IPS-15b (cell line): ENCODE measurements at regions not wholly inside any gene's neighbourhood (a gene's known extent, or its start where the extent isn't known, plus 50 kb on each side); places are given as distances from the start of the nearest gene placed in this dataset.
"Not testable (repeated sequence)": the region's sequence is repeated elsewhere in the genome, so short reads cannot be mapped to it uniquely, and the experiment has no call there.

Experiments used
- H3K27me3 ChIP-seq: one replicate; pipeline ENCODE4 v1.6.1; 2013; ENCODE audit warnings: low read length; ENCODE audit not compliant: control insufficient read depth, insufficient read depth
- H3K36me3 ChIP-seq: one replicate; pipeline ENCODE4 v1.6.1; 2013; ENCODE audit warnings: low read length; ENCODE audit not compliant: control insufficient read depth, insufficient read depth
- H3K4me1 ChIP-seq: one replicate; pipeline ENCODE4 v1.6.1; 2013; ENCODE audit warnings: mild to moderate bottlenecking, low read length; ENCODE audit not compliant: control insufficient read depth, insufficient read depth
- H3K4me3 ChIP-seq: one replicate; pipeline ENCODE4 v1.5.1; 2013; ENCODE audit warnings: low read depth, low read length
- H3K9ac ChIP-seq: one replicate; pipeline ENCODE4 v1.6.1; 2013; ENCODE audit warnings: low read depth, mild to moderate bottlenecking, low read length
- H3K9me3 ChIP-seq: one replicate; pipeline ENCODE4 v1.6.1; 2013; ENCODE audit warnings: mild to moderate bottlenecking, low read length; ENCODE audit not compliant: control insufficient read depth, insufficient read depth

GRCh38 chr5:4576161-4576748, 563.9 kb upstream of the ADAMTS16 start:
- Histone ChIP-seq H3K4me1 (no peaks in the 10 kb centered on the region), H3K9ac (no peak overlapping the region), H3K4me3 (no peak overlapping the region), H3K36me3 (no peaks in the 10 kb centered on the region), H3K27me3 (no peaks in the 10 kb centered on the region), H3K9me3 (no peaks in the 10 kb centered on the region)

- Histone ChIP-seq H3K27me3 (no peaks in the 10 kb centered on the region), H3K4me1 (no peaks in the 10 kb centered on the region), H3K9ac (no peak overlapping the region)
Observed at GRCh38 chr5:4576908-4577307, 563.2 kb upstream of the ADAMTS16 start.

GRCh38 chr5:4579679-4580078, 560.5 kb upstream of the ADAMTS16 start:
- Histone ChIP-seq H3K9me3 (no peaks in the 10 kb centered on the region), H3K36me3 (no peaks in the 10 kb centered on the region), H3K9ac (no peak overlapping the region), H3K27me3 (no peaks in the 10 kb centered on the region), H3K4me3 (no peak overlapping the region), H3K4me1 (no peaks in the 10 kb centered on the region)

More at GRCh38 chr5:4576908-4577307, 563.2 kb upstream of the ADAMTS16 start:
- H3K4me3 ChIP-seq = no peak overlapping the region
- H3K9me3 ChIP-seq = no peaks in the 10 kb centered on the region
- no peaks in the 10 kb centered on the region for H3K36me3 ChIP-seq

GRCh38 chr5:4580772-4581171, 559.4 kb upstream of the ADAMTS16 start:
- Histone ChIP-seq H3K27me3 (no peaks in the 10 kb centered on the region), H3K36me3 (no peaks in the 10 kb centered on the region), H3K9ac (no peak overlapping the region), H3K4me1 (no peaks in the 10 kb centered on the region), H3K9me3 (no peaks in the 10 kb centered on the region), H3K4me3 (no peak overlapping the region)

GRCh38 chr5:4581289-4581688, 558.8 kb upstream of the ADAMTS16 start:
- H3K27me3 ChIP-seq = no peaks in the 10 kb centered on the region
- H3K4me3 ChIP-seq = no peak overlapping the region
- H3K4me1 ChIP-seq = no peaks in the 10 kb centered on the region
- no peak overlapping the region for H3K9ac ChIP-seq
- no peaks in the 10 kb centered on the region for H3K9me3 ChIP-seq
- H3K36me3 ChIP-seq = no peaks in the 10 kb centered on the region

- no peaks in the 10 kb centered on the region for H3K4me1 ChIP-seq
Observed at GRCh38 chr5:4584982-4585381, 555.1 kb upstream of the ADAMTS16 start.

GRCh38 chr5:4613440-4613839, 526.7 kb upstream of the ADAMTS16 start:
- H3K9ac ChIP-seq = no peak overlapping the region
- H3K4me3 ChIP-seq = no peak overlapping the region
- no peaks in the 10 kb centered on the region for H3K36me3 ChIP-seq
- H3K4me1 ChIP-seq = no peaks in the 10 kb centered on the region
- no peaks in the 10 kb centered on the region for H3K9me3 ChIP-seq
- no peaks in the 10 kb centered on the region for H3K27me3 ChIP-seq

More at GRCh38 chr5:4584982-4585381, 555.1 kb upstream of the ADAMTS16 start:
- Histone ChIP-seq H3K9me3 (no peaks in the 10 kb centered on the region), H3K9ac (no peak overlapping the region), H3K27me3 (no peaks in the 10 kb centered on the region), H3K36me3 (no peaks in the 10 kb centered on the region), H3K4me3 (no peak overlapping the region)

- Histone ChIP-seq H3K36me3 (no peaks in the 10 kb centered on the region), H3K4me1 (no peaks in the 10 kb centered on the region), H3K9me3 (no peaks in the 10 kb centered on the region), H3K4me3 (no peak overlapping the region), H3K27me3 (no peaks in the 10 kb centered on the region), H3K9ac (no peak overlapping the region)
Observed at GRCh38 chr5:4614088-4614487, 526.0 kb upstream of the ADAMTS16 start.

GRCh38 chr5:4615369-4615768, 524.8 kb upstream of the ADAMTS16 start:
- H3K9ac ChIP-seq, H3K4me1 ChIP-seq, H3K4me3 ChIP-seq, H3K36me3 ChIP-seq, H3K27me3 ChIP-seq, H3K9me3 ChIP-seq: not testable (repeated sequence)

GRCh38 chr5:4625206-4625896, 514.8 kb upstream of the ADAMTS16 start:
- Histone ChIP-seq H3K4me1 (no peaks in the 10 kb centered on the region), H3K9ac (no peak overlapping the region), H3K36me3 (no peaks in the 10 kb centered on the region), H3K27me3 (no peaks in the 10 kb centered on the region), H3K4me3 (no peak overlapping the region), H3K9me3 (no peaks in the 10 kb centered on the region)

- H3K4me1 ChIP-seq = no peaks in the 10 kb centered on the region
- H3K9me3 ChIP-seq = no peaks in the 10 kb centered on the region
- H3K9ac ChIP-seq = no peak overlapping the region
- H3K4me3 ChIP-seq = no peak overlapping the region
- no peaks in the 10 kb centered on the region for H3K36me3 ChIP-seq
- H3K27me3 ChIP-seq = no peaks in the 10 kb centered on the region
Observed at GRCh38 chr5:4627131-4627530, 513.0 kb upstream of the ADAMTS16 start.

GRCh38 chr5:4627929-4628328, 512.2 kb upstream of the ADAMTS16 start:
- Histone ChIP-seq H3K4me3 (no peak overlapping the region), H3K9ac (no peak overlapping the region), H3K36me3 (no peaks in the 10 kb centered on the region), H3K4me1 (no peaks in the 10 kb centered on the region), H3K9me3 (no peaks in the 10 kb centered on the region), H3K27me3 (no peaks in the 10 kb centered on the region)
